HL-60 (cell line): ENCODE measurements at regions not wholly inside any gene's neighbourhood (a gene's known extent, or its start where the extent isn't known, plus 50 kb on each side); places are given as distances from the start of the nearest gene placed in this dataset.

Experiments used
- DNase-seq, 2 experiments: peaks; one replicate each; pipeline ENCODE4 v3.0.0-alpha.2; 2010 to 2020; ENCODE audit warnings: low read depth in 1 of 2, low spot score in 1 of 2
- H3K27ac ChIP-seq: fragments of 250-450 bp; sonication (Bioruptor Pico); replicated peaks from 2 replicates; pipeline ENCODE4 v1.5.1; 2020; ENCODE audit warnings: mild to moderate bottlenecking, moderate library complexity
- H3K27me3 ChIP-seq: fragments of 250-450 bp; sonication (Bioruptor Pico); 2 replicates; pipeline ENCODE4 v1.5.1; 2021; ENCODE audit warnings: mild to moderate bottlenecking, moderate library complexity; ENCODE audit not compliant: insufficient read depth, poor library complexity, severe bottlenecking
- H3K4me3 ChIP-seq: replicated peaks from 2 replicates; pipeline ENCODE4 v1.5.1; 2011; ENCODE audit warnings: mild to moderate bottlenecking, control low read depth, low read length; ENCODE audit not compliant: insufficient read depth
- GABPA ChIP-seq: IDR thresholded peaks from 2 replicates; pipeline ENCODE4 v1.6.1; 2012; ENCODE audit warnings: low read depth
- POLR2AphosphoS5 ChIP-seq: IDR thresholded peaks from 2 replicates; pipeline ENCODE4 v1.6.1; 2012; ENCODE audit warnings: low read depth
- SPI1 ChIP-seq: IDR thresholded peaks from 2 replicates; pipeline ENCODE4 v1.6.1; 2012; ENCODE audit warnings: low read depth, mild to moderate bottlenecking, borderline replicate concordance
- TF ChIP-seq, protein P1 (sequence below): IDR thresholded peaks from 2 replicates; pipeline ENCODE4 v1.6.1; 2012; ENCODE audit warnings: low read depth; ENCODE audit not compliant: insufficient replicate concordance
- TF ChIP-seq, protein P2 (sequence below): IDR thresholded peaks from one replicate; pipeline ENCODE4 v1.5.1; 2011; ENCODE audit warnings: low read length, control low read depth, inconsistent platforms; ENCODE audit not compliant: insufficient read depth

DNA sequence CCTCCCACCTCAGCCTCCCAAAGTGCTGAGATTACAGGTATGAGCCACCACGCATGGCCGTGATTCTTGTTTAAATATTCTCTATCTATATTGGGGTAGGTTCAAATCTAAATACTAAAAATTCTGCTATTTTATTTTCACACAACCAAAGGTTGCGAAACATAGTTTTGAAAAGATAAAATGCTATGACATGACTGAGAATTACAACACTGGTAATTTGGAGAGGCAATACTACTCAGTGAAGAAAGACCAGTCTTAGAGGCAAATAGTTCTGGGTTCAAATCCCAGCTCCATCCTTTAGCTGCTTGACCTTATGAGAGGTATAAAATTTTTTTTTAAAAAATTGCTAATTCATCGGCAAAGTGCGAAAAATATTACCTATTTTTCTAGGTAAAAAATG is 137.0 kb upstream of the PREP start:
- no peaks in the 10 kb centered on the region for H3K27me3 ChIP-seq
- DNase-seq, result no peak
- H3K27ac ChIP-seq, result no peak overlapping the region
- no peak for TF ChIP-seq GABPA
- TF ChIP-seq, protein P1, sequence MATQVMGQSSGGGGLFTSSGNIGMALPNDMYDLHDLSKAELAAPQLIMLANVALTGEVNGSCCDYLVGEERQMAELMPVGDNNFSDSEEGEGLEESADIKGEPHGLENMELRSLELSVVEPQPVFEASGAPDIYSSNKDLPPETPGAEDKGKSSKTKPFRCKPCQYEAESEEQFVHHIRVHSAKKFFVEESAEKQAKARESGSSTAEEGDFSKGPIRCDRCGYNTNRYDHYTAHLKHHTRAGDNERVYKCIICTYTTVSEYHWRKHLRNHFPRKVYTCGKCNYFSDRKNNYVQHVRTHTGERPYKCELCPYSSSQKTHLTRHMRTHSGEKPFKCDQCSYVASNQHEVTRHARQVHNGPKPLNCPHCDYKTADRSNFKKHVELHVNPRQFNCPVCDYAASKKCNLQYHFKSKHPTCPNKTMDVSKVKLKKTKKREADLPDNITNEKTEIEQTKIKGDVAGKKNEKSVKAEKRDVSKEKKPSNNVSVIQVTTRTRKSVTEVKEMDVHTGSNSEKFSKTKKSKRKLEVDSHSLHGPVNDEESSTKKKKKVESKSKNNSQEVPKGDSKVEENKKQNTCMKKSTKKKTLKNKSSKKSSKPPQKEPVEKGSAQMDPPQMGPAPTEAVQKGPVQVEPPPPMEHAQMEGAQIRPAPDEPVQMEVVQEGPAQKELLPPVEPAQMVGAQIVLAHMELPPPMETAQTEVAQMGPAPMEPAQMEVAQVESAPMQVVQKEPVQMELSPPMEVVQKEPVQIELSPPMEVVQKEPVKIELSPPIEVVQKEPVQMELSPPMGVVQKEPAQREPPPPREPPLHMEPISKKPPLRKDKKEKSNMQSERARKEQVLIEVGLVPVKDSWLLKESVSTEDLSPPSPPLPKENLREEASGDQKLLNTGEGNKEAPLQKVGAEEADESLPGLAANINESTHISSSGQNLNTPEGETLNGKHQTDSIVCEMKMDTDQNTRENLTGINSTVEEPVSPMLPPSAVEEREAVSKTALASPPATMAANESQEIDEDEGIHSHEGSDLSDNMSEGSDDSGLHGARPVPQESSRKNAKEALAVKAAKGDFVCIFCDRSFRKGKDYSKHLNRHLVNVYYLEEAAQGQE, result no peak
- TF ChIP-seq, protein P2, sequence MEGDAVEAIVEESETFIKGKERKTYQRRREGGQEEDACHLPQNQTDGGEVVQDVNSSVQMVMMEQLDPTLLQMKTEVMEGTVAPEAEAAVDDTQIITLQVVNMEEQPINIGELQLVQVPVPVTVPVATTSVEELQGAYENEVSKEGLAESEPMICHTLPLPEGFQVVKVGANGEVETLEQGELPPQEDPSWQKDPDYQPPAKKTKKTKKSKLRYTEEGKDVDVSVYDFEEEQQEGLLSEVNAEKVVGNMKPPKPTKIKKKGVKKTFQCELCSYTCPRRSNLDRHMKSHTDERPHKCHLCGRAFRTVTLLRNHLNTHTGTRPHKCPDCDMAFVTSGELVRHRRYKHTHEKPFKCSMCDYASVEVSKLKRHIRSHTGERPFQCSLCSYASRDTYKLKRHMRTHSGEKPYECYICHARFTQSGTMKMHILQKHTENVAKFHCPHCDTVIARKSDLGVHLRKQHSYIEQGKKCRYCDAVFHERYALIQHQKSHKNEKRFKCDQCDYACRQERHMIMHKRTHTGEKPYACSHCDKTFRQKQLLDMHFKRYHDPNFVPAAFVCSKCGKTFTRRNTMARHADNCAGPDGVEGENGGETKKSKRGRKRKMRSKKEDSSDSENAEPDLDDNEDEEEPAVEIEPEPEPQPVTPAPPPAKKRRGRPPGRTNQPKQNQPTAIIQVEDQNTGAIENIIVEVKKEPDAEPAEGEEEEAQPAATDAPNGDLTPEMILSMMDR, result no peak
- no peak for TF ChIP-seq SPI1
- TF ChIP-seq POLR2AphosphoS5, result no peak
- H3K4me3 ChIP-seq, result no peak overlapping the region

- Histone ChIP-seq H3K27ac (no peak overlapping the region), H3K27me3 (no peaks in the 10 kb centered on the region), H3K4me3 (no peak overlapping the region)
- TF ChIP-seq SPI1 (no peak), POLR2AphosphoS5 (no peak), GABPA (no peak)
- TF ChIP-seq, protein P1, result no peak
- TF ChIP-seq, protein P2, result no peak
- no peak for DNase-seq
Observed at GRCh38 chr6:105537981-105538578, 135.2 kb upstream of the PREP start.

GRCh38 chr6:105536961-105537360 is 134.1 kb upstream of the PREP start:
- DNase-seq, result no peak
- Histone ChIP-seq H3K4me3 (no peak overlapping the region), H3K27me3 (peaks cover 2% of the 10 kb centered on the region), H3K27ac (no peak overlapping the region)
- TF ChIP-seq, protein P1, result no peak
- TF ChIP-seq, protein P2, result no peak
- TF ChIP-seq POLR2AphosphoS5, result no peak
